ENCODE measurements at regions not wholly inside any gene's neighbourhood (a gene's known extent, or its start where the extent isn't known, plus 50 kb on each side); places are given as distances from the start of the nearest gene placed in this dataset.

GRCh38 chr10:78331391-78331922, 297.8 kb downstream of the RPS24 start:
- H3K4me3 ChIP-seq (ENCODE audit: low read depth, low read length): no peak overlapping the region
- H3K27ac ChIP-seq (ENCODE audit: low read depth, low read length): no peak overlapping the region
- DNase-seq (ENCODE audit: low read depth, low spot score): no peak
- peaks cover 2% of the 10 kb centered on the region for H3K27me3 ChIP-seq (ENCODE audit: control insufficient read depth, insufficient read depth, low read length)
- no peak for TF ChIP-seq CTCF (IDR thresholded peaks at IDR 0.05; ENCODE audit: low read depth, low read length)
- ChIA-PET CTCF (no interaction called here), POLR2A (no interaction called here)
- H3K9me3 ChIP-seq (ENCODE audit: control insufficient read depth, insufficient read depth, low read length): peaks cover 17% of the 10 kb centered on the region

GRCh38 chr10:78332012-78332411, 298.3 kb downstream of the RPS24 start:
- H3K4me3 ChIP-seq (ENCODE audit: low read depth, low read length): no peak overlapping the region
- TF ChIP-seq CTCF (IDR thresholded peaks at IDR 0.05; ENCODE audit: low read depth, low read length): no peak
- DNase-seq (ENCODE audit: low read depth, low spot score): no peak
- H3K27me3 ChIP-seq (ENCODE audit: control insufficient read depth, insufficient read depth, low read length): peaks cover 2% of the 10 kb centered on the region
- peaks cover 17% of the 10 kb centered on the region for H3K9me3 ChIP-seq (ENCODE audit: control insufficient read depth, insufficient read depth, low read length)
- ChIA-PET CTCF (no interaction called here), POLR2A (no interaction called here)
- no peak overlapping the region for H3K27ac ChIP-seq (ENCODE audit: low read depth, low read length)

GRCh38 chr10:78332657-78333056, 299.0 kb downstream of the RPS24 start:
- no peak for TF ChIP-seq CTCF (IDR thresholded peaks at IDR 0.05; ENCODE audit: low read depth, low read length)
- no peaks in the 10 kb centered on the region for H3K27me3 ChIP-seq (ENCODE audit: control insufficient read depth, insufficient read depth, low read length)
- H3K4me3 ChIP-seq (ENCODE audit: low read depth, low read length): no peak overlapping the region
- DNase-seq (ENCODE audit: low read depth, low spot score): no peak
- CTCF ChIA-PET: no interaction called here
- H3K9me3 ChIP-seq (ENCODE audit: control insufficient read depth, insufficient read depth, low read length): peaks cover 17% of the 10 kb centered on the region
- H3K27ac ChIP-seq (ENCODE audit: low read depth, low read length): no peak overlapping the region
- POLR2A ChIA-PET: no interaction called here

GRCh38 chr10:78333362-78334143, 299.9 kb downstream of the RPS24 start:
- Histone ChIP-seq H3K27me3 (ENCODE audit: control insufficient read depth, insufficient read depth, low read length) (peaks cover 7% of the 10 kb centered on the region), H3K4me3 (ENCODE audit: low read depth, low read length) (no peak overlapping the region), H3K9me3 (ENCODE audit: control insufficient read depth, insufficient read depth, low read length) (peaks cover 15% of the 10 kb centered on the region), H3K27ac (ENCODE audit: low read depth, low read length) (no peak overlapping the region)
- CTCF ChIA-PET: no interaction called here
- POLR2A ChIA-PET: no interaction called here
- no peak for TF ChIP-seq CTCF (IDR thresholded peaks at IDR 0.05; ENCODE audit: low read depth, low read length)
- DNase-seq (ENCODE audit: low read depth, low spot score): no peak

GRCh38 chr10:78335371-78335690, 301.7 kb downstream of the RPS24 start:
- peak overlapping the region; percentile 89 for H3K27ac ChIP-seq (ENCODE audit: low read depth, low read length)

More at GRCh38 chr10:78335371-78335690, 301.7 kb downstream of the RPS24 start:
- H3K4me3 ChIP-seq (ENCODE audit: low read depth, low read length): no peak overlapping the region
- DNase-seq (ENCODE audit: low read depth, low spot score): no peak
- 0 out of 2 replicates have a peak, but pooled peaks have one; percentile 14 for TF ChIP-seq CTCF (IDR thresholded peaks at IDR 0.05; ENCODE audit: low read depth, low read length)
- H3K9me3 ChIP-seq (ENCODE audit: control insufficient read depth, insufficient read depth, low read length): peaks cover 15% of the 10 kb centered on the region
- H3K27me3 ChIP-seq (ENCODE audit: control insufficient read depth, insufficient read depth, low read length): peaks cover 18% of the 10 kb centered on the region
- CTCF ChIA-PET: interaction anchor here (0.6 kb wide), 1 partner anchor 93 kb away, joined by 3 read pairs; no protein-coding TSS in a partner anchor
- POLR2A ChIA-PET: interaction anchor here (1.1 kb wide), 1 partner anchor 80 kb away, joined by 3 read pairs; no protein-coding TSS in a partner anchor
